Adrenal gland (tissue), 9 donors: ENCODE measurements at regions not wholly inside any gene's neighbourhood (a gene's known extent, or its start where the extent isn't known, plus 50 kb on each side); places are given as distances from the start of the nearest gene placed in this dataset.

Experiments
- DNase-seq, 7 donors: peaks; one replicate each; pipeline ENCODE4 v3.0.0-alpha.2; 2019 to 2020
- H3K27ac ChIP-seq, 5 donors: fragments of 200-600 bp; sonication (generic) in 4 of 5; 1 replicate in 3 of 5; 2 replicates in 2 of 5; pipeline versions ENCODE4 v1.5.1 to v1.8.0; 2016 to 2020; ENCODE audit warnings: mild to moderate bottlenecking in 1 of 5
- H3K27me3 ChIP-seq: fragments of 200-600 bp; 2 replicates; pipeline ENCODE4 v1.8.0; 2021
- H3K36me3 ChIP-seq, 2 donors: fragments of 200-600 bp; replicated peaks in 1 of 2; 1 replicate in 1 of 2; 2 replicates in 1 of 2; pipeline versions ENCODE4 v1.5.1 to v1.8.0; 2018 to 2022
- H3K4me1 ChIP-seq, 2 donors: fragments of 200-600 bp; replicated peaks in 1 of 2; 1 replicate in 1 of 2; 2 replicates in 1 of 2; pipeline versions ENCODE4 v1.5.1 to v1.8.0; 2018 to 2021
- H3K4me3 ChIP-seq, 4 donors: fragments of 200-600 bp; sonication (generic) in 3 of 4; one replicate each; pipeline ENCODE4 v1.5.1; 2016 to 2018
- H3K9me3 ChIP-seq, 3 donors: fragments of 200-600 bp; sonication (generic) in 1 of 3; replicated peaks in 1 of 3; 1 replicate in 2 of 3; 2 replicates in 1 of 3; pipeline versions ENCODE4 v1.5.1 to v1.8.0; 2016 to 2021
- CTCF ChIP-seq, 6 experiments: fragments of 450-650 bp in 4 of 6; fragments of 200-600 bp in 2 of 6; sonication (generic) in 1 of 6; IDR thresholded peaks; 1 replicate in 5 of 6; 2 replicates in 1 of 6; pipeline versions ENCODE4 v1.5.1 to v1.8.0; 2016 to 2021; ENCODE audit warnings: antibody characterized with exemption in 6 of 6, mild to moderate bottlenecking in 2 of 6, moderate library complexity in 1 of 6
- POLR2A ChIP-seq, 2 donors: fragments of 450-650 bp; IDR thresholded peaks; one replicate each; pipeline ENCODE4 v1.6.1; 2017; ENCODE audit warnings: antibody characterized with exemption in 2 of 2, mild to moderate bottlenecking in 2 of 2, moderate library complexity in 1 of 2
- WGBS, 4 donors: extraction: QIAGEN DNeasy Blood & Tissue Kit in 2 of 4; methylation state at CpG; one replicate each; pipeline versions ENCODE4 v1.1.5 to v1.1.7; 2013 to 2017; 5-methylcytosine and 5-hydroxymethylcytosine counted together
- intact Hi-C, 2 donors: fragments of 100-400 bp; cut with DNase I; formaldehyde crosslinking; loops; one replicate each; pipeline versions ENCODE4 v1.14.1 to v1.15.0; 2022 to 2023
- donor health status: healthy with polysubstance abuse.
- donor health status: Bipolar disorder and iron deficiency.
- donor health status: DM: yes; HTN: yes; CAD: no.
- donor health status: DM: no; HTN: no; CAD: no.
- donor health status: DM: no; HTN: no; CAD: no.

GRCh38 chr4:67204441-67204840 lies 340.9 kb downstream of the CENPC start:
- intact Hi-C loops, result no loop called here
- no peaks in the 10 kb centered on the region for H3K27me3 ChIP-seq
- DNase-seq, result no peak
- no peaks in the 10 kb centered on the region for H3K4me1 ChIP-seq
- TF ChIP-seq POLR2A (IDR thresholded peaks at IDR 0.05) (no peak), CTCF (IDR thresholded peaks at IDR 0.05) (no peak)
- no peak overlapping the region for H3K4me3 ChIP-seq
- no peak overlapping the region for H3K27ac ChIP-seq
- no peaks in the 10 kb centered on the region for H3K36me3 ChIP-seq
- no peaks in the 10 kb centered on the region for H3K9me3 ChIP-seq

GRCh38 chr4:67201334-67201733 lies 344.0 kb downstream of the CENPC start:
- Histone ChIP-seq H3K4me3 (no peak overlapping the region), H3K36me3 (no peaks in the 10 kb centered on the region), H3K27ac (no peak overlapping the region), H3K9me3 (no peaks in the 10 kb centered on the region), H3K27me3 (no peaks in the 10 kb centered on the region), H3K4me1 (no peaks in the 10 kb centered on the region)
- DNase-seq, result no peak
- 51 to 68% (median 64%) methylated on average over 3 of the region's 3 CpGs for WGBS, 4 donors
- no peak for TF ChIP-seq CTCF (IDR thresholded peaks at IDR 0.05)
- TF ChIP-seq POLR2A (IDR thresholded peaks at IDR 0.05), result no peak
- intact Hi-C loops, result no loop called here

- peak in 1 of 6 experiments; percentile 20 for TF ChIP-seq CTCF (IDR thresholded peaks at IDR 0.05)
- TF ChIP-seq POLR2A (IDR thresholded peaks at IDR 0.05), result no peak
- Histone ChIP-seq H3K4me3 (no peak overlapping the region), H3K27ac (no peak overlapping the region), H3K36me3 (no peaks in the 10 kb centered on the region), H3K4me1 (no peaks in the 10 kb centered on the region), H3K9me3 (no peaks in the 10 kb centered on the region), H3K27me3 (no peaks in the 10 kb centered on the region)
- 10 to 15% (median 13%) methylated on average over 2 of the region's 2 CpGs for WGBS, 4 donors
- intact Hi-C loops, result no loop called here
- DNase-seq, result peak in 1 of 7 donors; percentile 2
Measured at GRCh38 chr4:67198727-67199126, 346.6 kb downstream of the CENPC start.

- no peak overlapping the region for H3K4me3 ChIP-seq
- H3K36me3 ChIP-seq, result no peaks in the 10 kb centered on the region
- TF ChIP-seq CTCF (IDR thresholded peaks at IDR 0.05) (no peak), POLR2A (IDR thresholded peaks at IDR 0.05) (no peak)
- no peaks in the 10 kb centered on the region for H3K4me1 ChIP-seq
- H3K9me3 ChIP-seq, result no peaks in the 10 kb centered on the region
- intact Hi-C loops, result no loop called here
- H3K27ac ChIP-seq, result no peak overlapping the region
- DNase-seq, result no peak
- H3K27me3 ChIP-seq, result no peaks in the 10 kb centered on the region
- 75 to 88% (median 82%) methylated on average over 3 of the region's 3 CpGs for WGBS, 4 donors
Measured at GRCh38 chr4:67167849-67168248, 377.5 kb downstream of the CENPC start.
